Adrenal gland (tissue), 9 donors: ENCODE measurements at regions not wholly inside any gene's neighbourhood (a gene's known extent, or its start where the extent isn't known, plus 50 kb on each side); places are given as distances from the start of the nearest gene placed in this dataset.
"Not testable (repeated sequence)": the region's sequence is repeated elsewhere in the genome, so short reads cannot be mapped to it uniquely, and the experiment has no call there.

Source experiments
- DNase-seq, 7 donors: peaks; one replicate each; pipeline ENCODE4 v3.0.0-alpha.2; 2019 to 2020
- H3K27ac ChIP-seq, 5 donors: fragments of 200-600 bp; sonication (generic) in 4 of 5; 1 replicate in 3 of 5; 2 replicates in 2 of 5; pipeline versions ENCODE4 v1.5.1 to v1.8.0; 2016 to 2020; ENCODE audit warnings: mild to moderate bottlenecking in 1 of 5
- H3K27me3 ChIP-seq: fragments of 200-600 bp; 2 replicates; pipeline ENCODE4 v1.8.0; 2021
- H3K36me3 ChIP-seq, 2 donors: fragments of 200-600 bp; replicated peaks in 1 of 2; 1 replicate in 1 of 2; 2 replicates in 1 of 2; pipeline versions ENCODE4 v1.5.1 to v1.8.0; 2018 to 2022
- H3K4me1 ChIP-seq, 2 donors: fragments of 200-600 bp; replicated peaks in 1 of 2; 1 replicate in 1 of 2; 2 replicates in 1 of 2; pipeline versions ENCODE4 v1.5.1 to v1.8.0; 2018 to 2021
- H3K4me3 ChIP-seq, 4 donors: fragments of 200-600 bp; sonication (generic) in 3 of 4; one replicate each; pipeline ENCODE4 v1.5.1; 2016 to 2018
- H3K9me3 ChIP-seq, 3 donors: fragments of 200-600 bp; sonication (generic) in 1 of 3; replicated peaks in 1 of 3; 1 replicate in 2 of 3; 2 replicates in 1 of 3; pipeline versions ENCODE4 v1.5.1 to v1.8.0; 2016 to 2021
- CTCF ChIP-seq, 6 experiments: fragments of 450-650 bp in 4 of 6; fragments of 200-600 bp in 2 of 6; sonication (generic) in 1 of 6; IDR thresholded peaks; 1 replicate in 5 of 6; 2 replicates in 1 of 6; pipeline versions ENCODE4 v1.5.1 to v1.8.0; 2016 to 2021; ENCODE audit warnings: antibody characterized with exemption in 6 of 6, mild to moderate bottlenecking in 2 of 6, moderate library complexity in 1 of 6
- POLR2A ChIP-seq, 2 donors: fragments of 450-650 bp; IDR thresholded peaks; one replicate each; pipeline ENCODE4 v1.6.1; 2017; ENCODE audit warnings: antibody characterized with exemption in 2 of 2, mild to moderate bottlenecking in 2 of 2, moderate library complexity in 1 of 2
- WGBS, 4 donors: extraction: QIAGEN DNeasy Blood & Tissue Kit in 2 of 4; methylation state at CpG; one replicate each; pipeline versions ENCODE4 v1.1.5 to v1.1.7; 2013 to 2017; 5-methylcytosine and 5-hydroxymethylcytosine counted together
- intact Hi-C, 2 donors: fragments of 100-400 bp; cut with DNase I; formaldehyde crosslinking; loops; one replicate each; pipeline versions ENCODE4 v1.14.1 to v1.15.0; 2022 to 2023
- donor health status: healthy with polysubstance abuse.
- donor health status: Bipolar disorder and iron deficiency.
- donor health status: DM: yes; HTN: yes; CAD: no.
- donor health status: DM: no; HTN: no; CAD: no.
- donor health status: DM: no; HTN: no; CAD: no.

- 89 to 97% (median 96%) methylated on average over 4 of the region's 4 CpGs for WGBS, 4 donors
These were observed 646.6 kb downstream of the ANKRD50 start for GRCh38 chr4:124065936-124066335.

GRCh38 chr4:124066595-124066994 lies 645.9 kb downstream of the ANKRD50 start:
- no peak overlapping the region for H3K4me3 ChIP-seq
- H3K36me3 ChIP-seq: no peaks in the 10 kb centered on the region
- peaks cover 0 to 16% (median 11%) of the 10 kb centered on the region in 3 donors for H3K9me3 ChIP-seq
- intact Hi-C loops: no loop called here
- no peak overlapping the region for H3K27ac ChIP-seq
- 88 to 100% (median 94%) methylated on average over 1 of the region's 1 CpG for WGBS, 4 donors
- H3K27me3 ChIP-seq: no peaks in the 10 kb centered on the region
- peaks cover 0 to 7% of the 10 kb centered on the region in 2 donors for H3K4me1 ChIP-seq
- no peak for DNase-seq
- no peak for TF ChIP-seq CTCF (IDR thresholded peaks at IDR 0.05)
- TF ChIP-seq POLR2A (IDR thresholded peaks at IDR 0.05): no peak

More at GRCh38 chr4:124065936-124066335, 646.6 kb downstream of the ANKRD50 start:
- Histone ChIP-seq H3K4me3 (no peak overlapping the region), H3K27ac (no peak overlapping the region), H3K36me3 (no peaks in the 10 kb centered on the region), H3K4me1 (peaks cover 3 to 13% of the 10 kb centered on the region in 2 donors), H3K27me3 (no peaks in the 10 kb centered on the region), H3K9me3 (peaks cover 0 to 10% (median 5%) of the 10 kb centered on the region in 3 donors)
- DNase-seq: no peak
- no peak for TF ChIP-seq CTCF (IDR thresholded peaks at IDR 0.05)
- no peak for TF ChIP-seq POLR2A (IDR thresholded peaks at IDR 0.05)
- intact Hi-C loops: no loop called here

DNA sequence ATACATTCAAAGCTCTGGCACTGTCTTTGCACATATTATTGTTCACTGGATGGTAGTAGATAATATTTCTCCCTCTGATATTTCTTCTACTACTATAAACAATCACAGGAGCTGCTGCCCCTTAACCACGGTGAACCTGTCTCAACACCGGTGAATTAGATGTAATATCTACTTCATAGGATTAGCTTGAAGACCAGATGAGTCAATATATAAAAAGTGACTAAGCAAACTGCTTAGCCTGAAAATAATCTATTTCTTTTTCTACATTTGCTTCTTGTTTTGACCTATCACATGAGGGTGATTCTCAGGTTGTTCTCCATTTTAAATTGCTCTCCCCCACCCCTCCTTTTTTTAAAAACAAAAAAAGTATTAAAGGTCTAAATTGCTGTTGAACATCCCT lies 645.5 kb downstream of the ANKRD50 start:
- H3K4me1 ChIP-seq: peaks cover 0 to 2% of the 10 kb centered on the region in 2 donors
- TF ChIP-seq CTCF (IDR thresholded peaks at IDR 0.05) (no peak), POLR2A (IDR thresholded peaks at IDR 0.05) (no peak)
- no peaks in the 10 kb centered on the region for H3K36me3 ChIP-seq
- 92 to 96% (median 93%) methylated on average over 2 of the region's 2 CpGs for WGBS, 4 donors
- no peaks in the 10 kb centered on the region for H3K27me3 ChIP-seq
- peaks cover 0 to 20% (median 16%) of the 10 kb centered on the region in 3 donors for H3K9me3 ChIP-seq
- intact Hi-C loops: no loop called here
- H3K4me3 ChIP-seq: no peak overlapping the region
- DNase-seq: no peak
- no peak overlapping the region for H3K27ac ChIP-seq

GRCh38 chr4:124070688-124071484 lies 641.6 kb downstream of the ANKRD50 start:
- TF ChIP-seq POLR2A (IDR thresholded peaks at IDR 0.05) (no peak), CTCF (IDR thresholded peaks at IDR 0.05) (no peak)
- no peaks in the 10 kb centered on the region for H3K4me1 ChIP-seq
- 91 to 93% (median 92%) methylated on average over 3 of the region's 3 CpGs for WGBS, 4 donors
- no peaks in the 10 kb centered on the region for H3K36me3 ChIP-seq
- no peak overlapping the region for H3K27ac ChIP-seq
- peaks cover 0 to 20% (median 16%) of the 10 kb centered on the region in 3 donors for H3K9me3 ChIP-seq
- H3K27me3 ChIP-seq: no peaks in the 10 kb centered on the region
- H3K4me3 ChIP-seq: no peak overlapping the region
- intact Hi-C loops: no loop called here
- DNase-seq: no peak

GRCh38 chr4:124075276-124075675 lies 637.3 kb downstream of the ANKRD50 start:
- intact Hi-C loops, H3K4me1 ChIP-seq, DNase-seq, H3K27me3 ChIP-seq, H3K4me3 ChIP-seq, H3K27ac ChIP-seq, H3K36me3 ChIP-seq: not testable (repeated sequence)
- WGBS, 4 donors: 63 to 81% (median 75%) methylated on average over 2 of the region's 2 CpGs
- H3K9me3 ChIP-seq: peaks cover 0 to 17% (median 16%) of the 10 kb centered on the region in 3 donors
